NCI-H2081 treated with DMSO at 0.1 percent for 48 hours (cell line): ENCODE measurements at regions not wholly inside any gene's neighbourhood (a gene's known extent, or its start where the extent isn't known, plus 50 kb on each side); places are given as distances from the start of the nearest gene placed in this dataset.

ENCODE experiments used
- DNase-seq: peaks from one replicate; lab custom pipeline; 2025; lab: John Stamatoyannopoulos, UW

GRCh38 chr7:80984619-80985018 lies 65.8 kb upstream of the SEMA3C start:
- no peak for DNase-seq

- DNase-seq, result no peak
These were observed 62.6 kb upstream of the SEMA3C start for GRCh38 chr7:80981405-80981804.

- DNase-seq, result no peak
These were observed 58.9 kb upstream of the SEMA3C start for GRCh38 chr7:80977751-80978150.

- DNase-seq, result no peak
These were observed 55.8 kb upstream of the SEMA3C start for GRCh38 chr7:80974396-80975358.

GRCh38 chr7:80971225-80971624 lies 52.4 kb upstream of the SEMA3C start:
- DNase-seq, result no peak
